ENCODE measurements at regions not wholly inside any gene's neighbourhood (a gene's known extent, or its start where the extent isn't known, plus 50 kb on each side); places are given as distances from the start of the nearest gene placed in this dataset.
A peak's percentile ranks its signal among the peaks of the same experiment; 100 is the strongest.

- DNase-seq: peak; percentile 48
These were observed 168.7 kb upstream of the NFIA start for GRCh38 chr1:60913708-60914107.

- DNase-seq: no peak
These were observed 169.3 kb upstream of the NFIA start for GRCh38 chr1:60913039-60913438.

- DNase-seq: no peak
These were observed 170.2 kb upstream of the NFIA start for GRCh38 chr1:60911966-60912697.

- DNase-seq: no peak
These were observed 174.2 kb upstream of the NFIA start for GRCh38 chr1:60908159-60908558.

- DNase-seq: no peak
These were observed 175.8 kb upstream of the NFIA start for GRCh38 chr1:60906526-60906925.

- DNase-seq: no peak
These were observed 176.3 kb upstream of the NFIA start for GRCh38 chr1:60906039-60906438.

- peak; percentile 60 for DNase-seq
These were observed 178.1 kb upstream of the NFIA start for GRCh38 chr1:60904099-60904851.

GRCh38 chr1:60903591-60903990 is 178.8 kb upstream of the NFIA start:
- DNase-seq: peak; percentile 5

GRCh38 chr1:60899464-60899863 is 182.9 kb upstream of the NFIA start:
- no peak for DNase-seq

- no peak for DNase-seq
These were observed 183.4 kb upstream of the NFIA start for GRCh38 chr1:60898987-60899386.

GRCh38 chr1:60898413-60898812 is 183.9 kb upstream of the NFIA start:
- DNase-seq: no peak

- DNase-seq: no peak
These were observed 185.5 kb upstream of the NFIA start for GRCh38 chr1:60896701-60897363.

- DNase-seq: no peak
These were observed 186.7 kb upstream of the NFIA start for GRCh38 chr1:60895701-60896100.

GRCh38 chr1:60895252-60895651 is 187.1 kb upstream of the NFIA start:
- DNase-seq: no peak

- no peak for DNase-seq
These were observed 187.6 kb upstream of the NFIA start for GRCh38 chr1:60894741-60895140.

- no peak for DNase-seq
These were observed 188.2 kb upstream of the NFIA start for GRCh38 chr1:60894130-60894529.

- no peak for DNase-seq
These were observed 189.0 kb upstream of the NFIA start for GRCh38 chr1:60893136-60893930.

GRCh38 chr1:60891765-60892164 is 190.6 kb upstream of the NFIA start:
- DNase-seq: no peak

GRCh38 chr1:60891281-60891680 is 191.1 kb upstream of the NFIA start:
- no peak for DNase-seq

- DNase-seq: no peak
These were observed 191.7 kb upstream of the NFIA start for GRCh38 chr1:60890664-60891063.

- DNase-seq: no peak
These were observed 192.7 kb upstream of the NFIA start for GRCh38 chr1:60889709-60890108.

GRCh38 chr1:60888126-60888525 is 194.2 kb upstream of the NFIA start:
- no peak for DNase-seq

- DNase-seq: peak; percentile 11
These were observed 195.5 kb upstream of the NFIA start for GRCh38 chr1:60886793-60887331.
